MCF 10A (cell line): ENCODE measurements at regions not wholly inside any gene's neighbourhood (a gene's known extent, or its start where the extent isn't known, plus 50 kb on each side); places are given as distances from the start of the nearest gene placed in this dataset.
"Not testable (repeated sequence)": the region's sequence is repeated elsewhere in the genome, so short reads cannot be mapped to it uniquely, and the experiment has no call there.

Source experiments
- BruUV-seq: library from RNA; stranded (reverse); fragments of 400-500 nt; replicated peaks from 2 replicates; lab custom pipeline; 2021; lab: Mats Ljungman, UMichigan
- CTCF ChIA-PET: fragments of 300-600 bp; sonication (Branson Sonifier 250); formaldehyde crosslinking; extraction: SDS; loops from one replicate; lab custom pipeline; 2021; ENCODE audit warnings: antibody characterized with exemption, inconsistent platforms; lab: Yijun Ruan, JAX
- POLR2A ChIA-PET: fragments of 300-600, 350-650 bp; sonication (Branson Sonifier 250); formaldehyde crosslinking; extraction: SDS; loops from one replicate; lab custom pipeline; 2020; ENCODE audit warnings: antibody characterized with exemption, inconsistent platforms; lab: Yijun Ruan, JAX
- DNase-seq: peaks from one replicate; pipeline ENCODE4 v3.0.0-alpha.2; 2018; ENCODE audit not compliant: unreplicated experiment
- H3K27ac Mint-ChIP-seq: one replicate; pipeline ENCODE4 v1.8.0; 2022; ENCODE audit warnings: mild to moderate bottlenecking, low read depth, mixed read lengths; ENCODE audit not compliant: unreplicated experiment
- H3K27me3 Mint-ChIP-seq: one replicate; pipeline ENCODE4 v1.8.0; 2022; ENCODE audit warnings: mixed read lengths; ENCODE audit not compliant: insufficient read depth, unreplicated experiment
- H3K36me3 Mint-ChIP-seq: one replicate; pipeline ENCODE4 v1.8.0; 2022; ENCODE audit warnings: mild to moderate bottlenecking, moderate library complexity, mixed read lengths; ENCODE audit not compliant: insufficient read depth, unreplicated experiment
- H3K4me1 Mint-ChIP-seq: one replicate; pipeline ENCODE4 v1.8.0; 2022; ENCODE audit warnings: mixed read lengths; ENCODE audit not compliant: insufficient read depth, unreplicated experiment
- H3K4me3 Mint-ChIP-seq: one replicate; pipeline ENCODE4 v1.8.0; 2022; ENCODE audit warnings: mild to moderate bottlenecking, moderate library complexity, mixed read lengths; ENCODE audit not compliant: unreplicated experiment
- H3K9me3 Mint-ChIP-seq: one replicate; pipeline ENCODE4 v1.8.0; 2022; ENCODE audit warnings: mixed read lengths; ENCODE audit not compliant: unreplicated experiment
- intact Hi-C: fragments of 100-400 bp; cut with micrococcal nuclease; formaldehyde crosslinking; loops from 2 replicates; pipeline ENCODE4 v1.14.1; 2022

GRCh38 chr15:22388365-22388764, 70.3 kb upstream of the GOLGA6L22 start:
- H3K36me3 Mint-ChIP-seq, H3K4me3 Mint-ChIP-seq, H3K9me3 Mint-ChIP-seq, H3K4me1 Mint-ChIP-seq, H3K27ac Mint-ChIP-seq, POLR2A ChIA-PET, intact Hi-C loops, BruUV-seq, H3K27me3 Mint-ChIP-seq, DNase-seq, CTCF ChIA-PET: not testable (repeated sequence)

GRCh38 chr15:22401207-22401606, 57.5 kb upstream of the GOLGA6L22 start:
- H3K9me3 Mint-ChIP-seq, H3K27ac Mint-ChIP-seq, H3K27me3 Mint-ChIP-seq, H3K36me3 Mint-ChIP-seq, BruUV-seq, DNase-seq, H3K4me1 Mint-ChIP-seq, CTCF ChIA-PET, POLR2A ChIA-PET, intact Hi-C loops, H3K4me3 Mint-ChIP-seq: not testable (repeated sequence)

GRCh38 chr15:22401703-22402102, 57.0 kb upstream of the GOLGA6L22 start:
- H3K36me3 Mint-ChIP-seq, POLR2A ChIA-PET, H3K27ac Mint-ChIP-seq: not testable (repeated sequence)

GRCh38 chr15:22405765-22406164, 52.9 kb upstream of the GOLGA6L22 start:
- H3K27ac Mint-ChIP-seq, CTCF ChIA-PET, POLR2A ChIA-PET, H3K36me3 Mint-ChIP-seq, H3K4me1 Mint-ChIP-seq, H3K27me3 Mint-ChIP-seq, intact Hi-C loops, H3K9me3 Mint-ChIP-seq, BruUV-seq, H3K4me3 Mint-ChIP-seq, DNase-seq: not testable (repeated sequence)

More at GRCh38 chr15:22401703-22402102, 57.0 kb upstream of the GOLGA6L22 start:
- H3K27me3 Mint-ChIP-seq, CTCF ChIA-PET, H3K9me3 Mint-ChIP-seq, H3K4me1 Mint-ChIP-seq, intact Hi-C loops, BruUV-seq, DNase-seq, H3K4me3 Mint-ChIP-seq: not testable (repeated sequence)
